GM21717 (cell line): ENCODE measurements at regions not wholly inside any gene's neighbourhood (a gene's known extent, or its start where the extent isn't known, plus 50 kb on each side); places are given as distances from the start of the nearest gene placed in this dataset.
"Not testable (repeated sequence)": the region's sequence is repeated elsewhere in the genome, so short reads cannot be mapped to it uniquely, and the experiment has no call there.

Experiments
- ATAC-seq: cut with Tn5 transposase; IDR thresholded peaks from one replicate; pipeline ENCODE4 v1.9.1; 2021; ENCODE audit warnings: mild to moderate bottlenecking, moderate library complexity; ENCODE audit not compliant: unreplicated experiment

GRCh38 chr1:182262425-182262824 is 129.2 kb downstream of the GLUL start:
- no peak for ATAC-seq

GRCh38 chr1:182261655-182262054 is 129.9 kb downstream of the GLUL start:
- no peak for ATAC-seq

DNA sequence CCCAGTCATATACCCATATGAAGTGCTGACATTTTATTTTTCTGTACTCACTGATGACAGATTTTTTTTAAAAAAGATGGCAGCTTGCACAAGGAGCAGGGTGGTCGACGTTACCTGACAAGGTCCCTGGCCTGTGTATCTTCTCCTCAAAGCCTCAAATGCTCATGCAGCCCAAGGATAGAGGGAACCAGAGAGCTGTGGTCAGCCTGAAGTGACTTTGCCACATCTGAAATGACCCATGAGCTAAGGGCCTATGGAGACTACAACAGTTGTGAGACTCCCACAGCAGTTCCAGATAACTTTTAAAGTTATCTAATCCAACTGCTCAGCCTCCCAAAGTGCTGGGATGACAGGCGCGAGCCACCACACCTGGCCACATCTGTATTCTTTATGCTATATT is 131.1 kb downstream of the GLUL start:
- no peak for ATAC-seq

DNA sequence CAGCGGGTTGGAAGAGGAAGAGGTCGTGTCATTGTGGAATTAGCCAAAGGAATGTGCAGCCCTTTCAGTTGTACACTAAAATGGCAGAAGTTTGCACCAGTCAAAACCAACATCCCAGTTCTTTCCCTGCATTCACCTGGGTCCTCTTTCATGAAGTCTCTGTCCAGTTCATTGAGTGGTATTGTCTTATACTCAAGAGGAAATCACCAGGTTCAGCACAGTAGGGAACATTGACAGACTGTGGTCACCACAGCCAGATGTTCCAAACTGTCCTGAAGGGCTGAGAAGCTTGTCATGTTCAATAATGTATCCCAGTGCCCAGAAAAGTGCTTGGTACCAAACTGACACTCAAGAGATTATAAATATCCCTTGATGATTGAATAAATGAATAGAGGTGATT is 131.6 kb downstream of the GLUL start:
- no peak for ATAC-seq

DNA sequence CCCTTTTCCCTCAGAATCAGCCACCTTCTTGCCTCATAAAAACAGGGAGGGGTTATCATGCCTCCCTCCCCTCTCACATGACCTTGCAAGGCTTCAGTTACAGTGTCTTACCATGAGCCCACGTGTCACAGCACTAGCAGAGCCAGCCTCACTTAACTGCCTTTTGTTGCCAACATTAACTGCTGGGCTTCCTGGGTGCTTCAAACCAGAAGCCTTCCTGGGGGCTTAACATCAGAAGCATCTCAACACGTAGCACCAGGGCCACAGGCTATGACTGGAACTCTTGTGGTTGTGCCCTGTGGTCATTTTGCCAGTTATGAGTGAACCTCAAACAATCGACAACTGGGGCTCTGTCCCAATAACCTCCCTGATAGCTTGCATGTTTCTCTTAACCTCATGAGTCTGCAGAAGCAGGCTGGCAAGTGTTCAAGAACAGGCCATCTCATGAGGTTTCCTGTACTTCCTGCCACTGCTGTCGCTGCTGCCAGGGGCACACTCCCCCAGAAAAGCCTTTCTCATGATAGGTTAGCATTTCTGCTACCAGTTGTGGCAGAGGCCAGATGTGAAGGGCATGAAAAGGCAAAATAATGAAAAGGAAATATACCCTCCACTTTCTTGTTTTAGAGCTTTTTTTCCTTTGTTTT is 132.2 kb downstream of the GLUL start:
- ATAC-seq: peak; percentile 69

DNA sequence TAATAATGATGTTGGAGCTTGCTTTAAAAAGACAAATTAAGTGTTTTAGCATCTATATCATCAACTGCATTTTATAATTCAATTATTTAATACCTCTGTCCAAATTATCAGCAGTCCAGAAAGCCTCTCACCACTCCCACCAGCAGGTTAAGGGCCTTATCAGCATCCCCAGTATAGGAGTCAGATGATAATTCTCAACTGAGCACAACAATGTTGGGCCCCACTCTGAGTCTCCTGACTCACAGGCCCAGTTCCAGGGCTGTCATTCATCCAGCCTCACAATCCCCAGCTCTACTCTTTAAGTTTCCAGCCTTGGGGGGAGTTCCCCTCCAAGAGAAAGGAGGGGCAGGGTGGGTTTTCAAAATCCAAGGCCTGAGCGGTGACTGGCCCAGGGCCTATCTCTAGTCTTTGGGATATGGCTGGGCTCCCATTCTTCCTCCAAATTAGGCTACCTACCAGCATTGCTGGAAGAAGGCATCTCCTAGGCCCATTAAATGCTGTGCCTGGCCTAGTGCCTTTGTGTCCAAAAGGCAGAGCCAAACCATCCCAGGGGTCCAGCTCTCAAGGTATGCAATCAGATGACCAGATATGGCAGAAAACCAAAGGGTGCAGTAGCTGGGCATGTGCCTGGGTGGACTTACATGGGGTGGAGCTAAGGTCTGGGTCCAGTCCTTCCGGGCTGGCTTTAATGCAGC is 134.1 kb downstream of the GLUL start:
- ATAC-seq: no peak

DNA sequence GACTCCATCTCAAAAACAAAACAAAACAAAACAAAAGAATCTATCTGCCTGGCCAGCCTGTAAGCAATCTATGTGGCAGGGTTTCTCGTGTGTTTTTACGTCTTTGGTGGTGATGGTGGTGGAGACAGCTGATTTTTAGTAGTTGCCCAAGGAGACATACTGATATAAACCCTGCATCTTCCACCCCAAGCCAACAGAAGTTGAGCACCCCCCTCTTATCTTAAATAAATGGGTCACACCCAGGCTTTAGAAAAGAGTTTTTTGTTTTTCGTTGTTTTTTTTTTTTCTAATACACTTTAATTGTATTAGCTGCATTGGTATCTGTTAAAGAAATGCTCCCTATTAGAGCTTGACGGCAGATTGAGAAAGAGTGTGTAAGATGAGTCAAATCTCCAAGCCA is 134.7 kb downstream of the GLUL start:
- no peak for ATAC-seq

GRCh38 chr1:182255494-182255893 is 136.1 kb downstream of the GLUL start:
- ATAC-seq: no peak

DNA sequence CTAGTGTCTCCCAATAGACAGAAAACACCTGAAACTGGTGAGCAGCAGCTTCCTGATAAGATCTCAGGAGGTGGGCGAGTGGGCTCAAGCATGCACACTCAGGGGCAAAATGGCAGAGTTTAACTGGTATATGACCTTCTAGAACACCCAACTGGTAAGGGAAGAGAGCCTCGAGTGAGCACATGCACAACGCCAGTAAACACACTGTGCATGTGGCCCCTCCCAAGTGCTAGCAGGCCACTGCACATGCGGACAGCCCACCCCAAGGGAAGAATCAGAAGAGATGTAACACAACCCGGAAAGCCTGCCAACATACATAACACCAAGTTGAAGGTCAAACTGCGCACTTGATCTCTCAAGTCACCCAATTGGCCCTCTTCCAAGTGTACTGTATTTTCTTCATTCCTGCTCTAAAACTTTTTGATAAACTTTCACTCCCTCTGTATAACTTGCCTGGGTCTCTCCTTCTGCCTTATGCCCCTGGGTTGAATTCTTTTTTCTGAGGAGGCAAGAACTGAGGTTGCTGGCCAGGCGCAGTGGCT is 138.2 kb downstream of the GLUL start:
- ATAC-seq: no peak

- no peak for ATAC-seq
Observed at GRCh38 chr1:182251561-182251960, 140.0 kb downstream of the GLUL start.

DNA sequence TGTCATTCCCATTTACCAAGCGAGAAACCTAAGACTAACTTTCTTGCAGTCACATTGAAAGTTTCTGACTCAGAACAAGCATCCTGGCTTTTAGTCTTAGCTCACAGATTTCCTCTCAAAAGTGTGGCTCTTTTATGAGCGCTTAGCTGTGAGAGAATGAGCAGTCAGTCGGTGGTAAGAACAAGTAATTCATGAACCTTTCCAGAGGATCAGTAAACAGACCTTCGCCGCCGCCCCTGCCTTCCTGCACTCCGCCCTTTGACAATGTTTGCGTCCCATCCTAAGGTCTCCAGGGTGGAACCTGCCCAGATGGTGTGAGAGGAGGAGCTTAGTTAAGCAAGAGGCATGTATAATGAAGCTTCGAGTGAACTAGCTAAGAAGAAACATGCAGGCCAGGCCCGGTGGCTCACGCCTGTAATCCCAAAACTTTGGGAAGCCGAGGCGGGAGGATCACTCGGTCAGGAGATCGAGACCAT is 142.4 kb downstream of the GLUL start:
- peak; percentile 88 for ATAC-seq

- peak; percentile 31 for ATAC-seq
Observed at GRCh38 chr1:182248721-182249120, 142.9 kb downstream of the GLUL start.

GRCh38 chr1:182247813-182248212 is 143.8 kb downstream of the GLUL start:
- ATAC-seq: not testable (repeated sequence)

DNA sequence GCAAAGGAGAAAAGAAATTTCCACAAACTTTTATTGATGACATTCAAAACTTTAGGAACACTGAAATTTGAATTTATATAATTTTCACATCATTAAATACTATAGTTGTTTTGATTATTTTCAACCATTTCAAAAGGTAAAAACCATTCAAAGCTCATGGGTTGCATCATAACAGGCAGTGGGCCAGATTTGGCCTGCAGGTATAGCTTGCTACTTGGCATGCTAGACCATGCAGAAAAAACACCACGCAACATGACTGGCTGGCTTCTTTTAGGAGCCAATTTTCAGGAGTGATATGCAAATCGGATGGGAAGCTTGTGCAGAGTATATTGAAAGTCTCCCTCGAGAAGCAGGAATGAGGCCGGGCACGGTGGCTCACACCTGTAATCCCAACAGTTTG is 144.8 kb downstream of the GLUL start:
- no peak for ATAC-seq

GRCh38 chr1:182245040-182245439 is 146.6 kb downstream of the GLUL start:
- no peak for ATAC-seq

- ATAC-seq: no peak
Observed at GRCh38 chr1:182244451-182244850, 147.1 kb downstream of the GLUL start.

DNA sequence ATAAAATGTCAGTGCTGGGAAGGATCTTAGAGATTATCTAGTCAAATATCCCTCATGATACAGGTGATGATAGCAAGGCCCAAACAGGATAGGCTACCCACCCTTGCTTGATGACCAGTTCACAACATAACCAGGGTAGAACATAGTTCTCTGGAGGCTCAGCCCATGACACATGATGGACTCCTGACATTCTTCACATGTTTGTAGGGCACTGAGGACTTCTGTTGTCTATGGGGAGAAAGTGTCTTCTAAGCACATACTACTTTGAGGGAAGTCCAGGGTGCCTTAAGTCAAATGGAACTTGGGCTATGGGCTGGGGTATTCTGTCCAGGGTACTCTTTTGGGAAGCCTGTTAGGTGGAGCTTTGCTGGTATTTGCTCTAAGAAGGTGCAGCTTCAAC is 148.9 kb downstream of the GLUL start:
- no peak for ATAC-seq

DNA sequence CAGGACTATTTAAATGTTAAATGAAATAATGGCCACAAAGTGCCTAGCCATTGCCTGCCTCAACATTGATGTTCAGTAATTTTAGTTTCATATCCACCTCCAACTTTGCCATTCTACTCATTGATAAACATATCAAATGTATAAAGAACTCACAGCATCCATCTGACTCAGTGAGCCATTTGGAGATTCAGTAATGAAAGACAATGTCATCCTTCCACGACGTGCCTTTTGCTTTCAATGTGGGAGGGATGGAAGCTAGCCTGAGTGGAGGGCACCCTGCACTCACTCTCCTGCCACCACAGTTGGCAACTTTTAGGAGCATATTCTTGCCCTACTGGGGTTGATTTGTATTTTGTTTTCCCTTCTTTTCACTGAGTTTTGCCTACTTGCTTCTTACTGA is 151.5 kb downstream of the GLUL start:
- ATAC-seq: no peak

- ATAC-seq: no peak
Observed at GRCh38 chr1:182238421-182238820, 153.2 kb downstream of the GLUL start.

DNA sequence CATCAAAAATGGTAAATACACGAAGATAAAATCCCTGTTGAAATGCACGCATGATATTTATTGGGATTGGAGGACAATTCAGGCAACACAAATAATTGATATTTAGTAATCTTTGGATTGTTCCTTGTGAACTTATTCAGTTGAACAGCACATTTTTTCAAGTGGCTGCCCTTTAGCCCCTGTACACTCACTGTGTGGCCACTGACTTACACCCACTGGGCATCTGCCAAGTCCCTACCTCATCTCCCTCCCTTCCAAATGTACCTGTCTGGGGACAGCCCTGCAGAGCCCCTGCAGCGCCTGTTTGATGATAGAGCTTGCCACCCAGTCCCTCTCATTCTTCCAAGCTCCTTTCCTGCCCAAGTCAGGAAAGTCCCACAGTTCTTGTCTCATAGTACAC is 154.3 kb downstream of the GLUL start:
- ATAC-seq: no peak

DNA sequence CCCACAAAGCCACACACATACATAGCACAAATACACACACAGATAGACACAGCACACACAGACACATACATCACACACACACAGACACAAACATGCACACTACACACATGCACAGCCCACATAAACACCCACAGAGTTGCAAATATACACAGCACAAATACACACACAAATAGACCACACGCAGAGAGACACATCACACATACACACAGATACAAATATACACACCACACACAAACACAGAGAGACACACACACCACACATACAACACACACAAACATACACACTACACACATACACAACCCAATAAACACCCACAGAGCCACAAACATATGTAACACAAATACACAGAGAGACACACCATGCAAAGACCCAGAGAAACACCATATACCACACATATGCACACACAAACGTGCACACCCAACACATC is 154.9 kb downstream of the GLUL start:
- ATAC-seq: no peak

GRCh38 chr1:182235952-182236650 is 155.5 kb downstream of the GLUL start:
- ATAC-seq: no peak
